K562 (cell line): ENCODE measurements at regions not wholly inside any gene's neighbourhood (a gene's known extent, or its start where the extent isn't known, plus 50 kb on each side); places are given as distances from the start of the nearest gene placed in this dataset.

ENCODE experiments used
- ATAC-seq: fragments of 200-7000 bp; cut with Tn5 transposase; 3 replicates; pipeline ENCODE4 v1.9.1; 2020; ENCODE audit warnings: moderate library complexity
- BruUV-seq: library from RNA; stranded (reverse); fragments of 400-500 nt; replicated peaks from 2 replicates; lab custom pipeline; 2021; lab: Mats Ljungman, UMichigan
- CTCF ChIA-PET: fragments of 300-600 bp; formaldehyde crosslinking; extraction: SDS; loops from one replicate; lab custom pipeline; 2021; ENCODE audit warnings: low intra/inter-chr PET ratio; lab: Yijun Ruan, JAX
- POLR2A ChIA-PET: fragments of 300-600, 350-650 bp; sonication (Branson Sonifier 250); formaldehyde crosslinking; extraction: SDS; loops from one replicate; lab custom pipeline; 2021; ENCODE audit warnings: antibody characterized with exemption, inconsistent platforms; lab: Yijun Ruan, JAX
- DNase-seq, 4 experiments: peaks; one replicate each; pipeline versions ENCODE4 v3.0.0 to v3.0.0-alpha.2; 2011 to 2018; ENCODE audit warnings: low spot score in 3 of 4, mixed read lengths in 3 of 4; ENCODE audit errors: extremely low read depth in 1 of 4
- FAIRE-seq: peaks from 2 replicates; lab custom pipeline; 2011; peaks lifted over from hg19 to GRCh38; lab: Jason Lieb, UNC
- H2AFZ ChIP-seq: 2 replicates; pipeline ENCODE4 v1.6.0; 2011; ENCODE audit warnings: low read depth, low read length, control low read depth, inconsistent platforms
- H3K27ac ChIP-seq: fragments of 200-600 bp; 3 replicates; pipeline ENCODE4 v1.8.0; 2011; ENCODE audit warnings: low read depth, mild to moderate bottlenecking, control low read depth, inconsistent platforms, low read length, moderate library complexity, mixed read lengths; ENCODE audit errors: extremely low read depth
- H3K27me3 ChIP-seq, 2 experiments: fragments of 300-600 bp in 1 of 2; 2 replicates in 1 of 2; 3 replicates in 1 of 2; pipeline versions ENCODE4 v1.6.0 to v1.8.0; 2011; ENCODE audit warnings: inconsistent platforms in 2 of 2, low read length in 2 of 2, mild to moderate bottlenecking in 1 of 2, mixed read lengths in 1 of 2, moderate library complexity in 1 of 2; ENCODE audit not compliant: control insufficient read depth in 2 of 2, insufficient read depth in 2 of 2
- H3K36me3 ChIP-seq: fragments of 300-600 bp; 3 replicates; pipeline ENCODE4 v1.8.0; 2011; ENCODE audit warnings: mild to moderate bottlenecking, low read length, inconsistent platforms; ENCODE audit not compliant: control insufficient read depth, insufficient read depth
- H3K4me1 ChIP-seq, 2 experiments: fragments of 200-600 bp in 1 of 2; replicated peaks in 1 of 2; 2 replicates in 1 of 2; 3 replicates in 1 of 2; pipeline versions ENCODE4 v1.5.1 to v1.8.0; 2011; ENCODE audit warnings: inconsistent platforms in 2 of 2, low read length in 2 of 2, mild to moderate bottlenecking in 1 of 2, mixed read lengths in 1 of 2, moderate library complexity in 1 of 2; ENCODE audit not compliant: control insufficient read depth in 2 of 2, insufficient read depth in 2 of 2
- H3K4me2 ChIP-seq: 2 replicates; pipeline ENCODE4 v1.6.1; 2011; ENCODE audit warnings: low read length, control low read depth, inconsistent platforms, mixed read lengths; ENCODE audit not compliant: insufficient read depth
- H3K4me3 ChIP-seq: fragments of 200-600 bp; sonication (generic), shearing (Covaris generic); 2 replicates; pipeline ENCODE4 v1.5.1; 2016; ENCODE audit warnings: control low read depth, inconsistent platforms
- H3K79me2 ChIP-seq: fragments of 200-600 bp; 3 replicates; pipeline ENCODE4 v1.8.0; 2011; ENCODE audit warnings: low read length, inconsistent platforms; ENCODE audit not compliant: control insufficient read depth, insufficient read depth
- H3K9ac ChIP-seq, 2 experiments: 2 replicates each; pipeline versions ENCODE4 v1.6.0 to v1.6.1; 2011; ENCODE audit warnings: low read depth in 2 of 2, low read length in 2 of 2, control low read depth in 1 of 2, inconsistent platforms in 1 of 2, mild to moderate bottlenecking in 1 of 2, mixed read lengths in 1 of 2; ENCODE audit not compliant: insufficient read depth in 1 of 2
- H3K9me1 ChIP-seq: one replicate; pipeline ENCODE4 v1.6.0; 2011; ENCODE audit warnings: inconsistent platforms, mild to moderate bottlenecking, low read length, moderate library complexity; ENCODE audit not compliant: control insufficient read depth, insufficient read depth
- H3K9me3 ChIP-seq: replicated peaks from 2 replicates; pipeline ENCODE4 v1.5.1; 2011; ENCODE audit warnings: low read depth, low read length, inconsistent platforms; ENCODE audit not compliant: control insufficient read depth, insufficient read depth
- H4K20me1 ChIP-seq: replicated peaks from 2 replicates; pipeline ENCODE4 v1.6.1; 2011; ENCODE audit warnings: low read length, inconsistent platforms, mixed read lengths; ENCODE audit not compliant: control insufficient read depth, insufficient read depth
- CEBPG ChIP-seq, 3 experiments: fragments of 200-800 bp in 1 of 3; sonication (Bioruptor generic) in 1 of 3; sonication (generic) in 1 of 3; formaldehyde crosslinking in 1 of 3; IDR thresholded peaks in 2 of 3; conservative IDR thresholded peaks in 1 of 3; 2 replicates each; pipeline versions ENCODE4 v1.6.1 to v1.8.0; 2016 to 2022; ENCODE audit warnings: missing compliant biosample characterization in 2 of 3, missing genetic modification characterization in 2 of 3, mild to moderate bottlenecking in 1 of 3, missing genetic modification reagents in 1 of 3
- ETS2 ChIP-seq: IDR thresholded peaks from 2 replicates; pipeline ENCODE4 v1.6.1; 2016; ENCODE audit warnings: borderline replicate concordance, missing genetic modification characterization, mild to moderate bottlenecking, moderate library complexity, missing compliant biosample characterization; ENCODE audit not compliant: poor library complexity, severe bottlenecking
- FOXP1 ChIP-seq: sonication (generic); formaldehyde crosslinking; IDR thresholded peaks from 2 replicates; pipeline ENCODE4 v1.8.0; 2022; ENCODE audit warnings: mild to moderate bottlenecking, missing genetic modification reagents
- HIVEP1 ChIP-seq: fragments of 250-450 bp; sonication (Bioruptor Pico); IDR thresholded peaks from 2 replicates; pipeline ENCODE4 v1.4.0; 2020; ENCODE audit warnings: mild to moderate bottlenecking
- SMARCA5 ChIP-seq: fragments of 450-650 bp; IDR thresholded peaks from 2 replicates; pipeline ENCODE4 v1.6.1; 2016
- ZBTB7A ChIP-seq: IDR thresholded peaks from 2 replicates; pipeline ENCODE4 v1.6.1; 2011; ENCODE audit warnings: low read depth, mild to moderate bottlenecking, low read length, moderate library complexity, borderline replicate concordance; ENCODE audit not compliant: control insufficient read depth
- ZC3H8 ChIP-seq: fragments of 450-650 bp; IDR thresholded peaks from 2 replicates; pipeline ENCODE4 v1.6.1; 2017
- ZNF146 ChIP-seq: IDR thresholded peaks from one replicate; pipeline ENCODE4 v1.6.1; 2018; ENCODE audit warnings: missing compliant biosample characterization; ENCODE audit not compliant: unreplicated experiment
- ZNF3 ChIP-seq: fragments of 250-450 bp; sonication (Bioruptor Pico); IDR thresholded peaks from 2 replicates; pipeline ENCODE4 v1.5.0; 2021; ENCODE audit warnings: mild to moderate bottlenecking, moderate library complexity
- whole genome bisulfite sequencing: fragments of 100-300 bp; shearing (Covaris generic); methylation state at CpG from one replicate; pipeline ENCODE4 v1.1.6; 2016; ENCODE audit warnings: low coverage, mixed read lengths; ENCODE audit not compliant: insufficient coverage; ENCODE audit errors: missing lambda C conversion rate; 5-methylcytosine and 5-hydroxymethylcytosine counted together
- in situ Hi-C: fragments of 300-500 bp; cut with MboI; formaldehyde crosslinking; loops from 4 replicates; pipeline ENCODE4 v1.15.0; 2018; ENCODE audit warnings: inconsistent platforms, mixed read lengths
- intact Hi-C: fragments of 100-400 bp; cut with micrococcal nuclease; formaldehyde crosslinking; loops from 2 replicates; pipeline ENCODE4 v1.14.2; 2022
- TF ChIP-seq, protein P1 (sequence below), 3 experiments: fragments of 200-800 bp in 1 of 3; fragments of 250-450 bp in 1 of 3; fragments of 450-650 bp in 1 of 3; sonication (Bioruptor Pico) in 1 of 3; sonication (Bioruptor generic) in 1 of 3; formaldehyde crosslinking in 1 of 3; IDR thresholded peaks; 2 replicates each; pipeline versions ENCODE4 v1.6.1 to v1.8.0; 2016 to 2022; ENCODE audit warnings: mild to moderate bottlenecking in 2 of 3, missing genetic modification characterization in 2 of 3, missing compliant biosample characterization in 1 of 3, moderate library complexity in 1 of 3
- TF ChIP-seq, protein P2 (sequence below): fragments of 450-650 bp; formaldehyde crosslinking; IDR thresholded peaks from 2 replicates; pipeline ENCODE4 v1.4.0; 2020; ENCODE audit warnings: mild to moderate bottlenecking, moderate library complexity
- TF ChIP-seq, protein P3 (sequence below), 2 experiments: IDR thresholded peaks; 2 replicates each; pipeline ENCODE4 v1.6.1; 2011; ENCODE audit warnings: borderline replicate concordance in 1 of 2, control low read depth in 1 of 2, low read depth in 1 of 2, low read length in 1 of 2, mild to moderate bottlenecking in 1 of 2, mixed read lengths in 1 of 2, moderate library complexity in 1 of 2; ENCODE audit not compliant: insufficient read depth in 1 of 2, insufficient read length in 1 of 2, poor library complexity in 1 of 2, severe bottlenecking in 1 of 2; ENCODE audit errors: extremely low read depth in 1 of 2

DNA sequence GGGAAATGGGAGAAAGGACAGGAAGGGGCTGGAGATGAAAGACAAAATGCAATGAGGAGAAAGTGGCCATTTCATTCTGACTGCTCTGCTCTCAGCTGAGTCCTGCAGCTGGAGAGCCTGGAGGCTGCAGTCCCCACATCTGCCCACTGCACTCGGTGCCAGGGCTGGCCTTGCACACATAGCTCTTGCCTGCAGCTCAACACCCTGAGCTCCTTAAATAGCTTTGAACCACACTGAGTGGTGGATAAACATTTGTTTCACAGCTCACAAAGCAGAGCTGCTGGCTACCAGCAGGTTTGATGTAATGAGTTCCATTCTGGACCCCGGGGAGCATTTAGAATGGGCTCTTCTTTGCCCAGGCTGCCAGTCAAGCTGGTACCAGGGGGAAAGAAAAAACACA is 426.1 kb upstream of the CADM1 start:
- H3K9me3 ChIP-seq: no peaks in the 10 kb centered on the region
- H3K27me3 ChIP-seq: no peaks in the 10 kb centered on the region
- no peak overlapping the region for H3K27ac ChIP-seq
- H3K4me1 ChIP-seq: no peaks in the 10 kb centered on the region
- intact Hi-C loops (no loop called here), in situ Hi-C loops (no loop called here)
- no peak overlapping the region for H2AFZ ChIP-seq
- H3K9me1 ChIP-seq: no peaks in the 10 kb centered on the region
- POLR2A ChIA-PET: no interaction called here
- TF ChIP-seq, protein P1, sequence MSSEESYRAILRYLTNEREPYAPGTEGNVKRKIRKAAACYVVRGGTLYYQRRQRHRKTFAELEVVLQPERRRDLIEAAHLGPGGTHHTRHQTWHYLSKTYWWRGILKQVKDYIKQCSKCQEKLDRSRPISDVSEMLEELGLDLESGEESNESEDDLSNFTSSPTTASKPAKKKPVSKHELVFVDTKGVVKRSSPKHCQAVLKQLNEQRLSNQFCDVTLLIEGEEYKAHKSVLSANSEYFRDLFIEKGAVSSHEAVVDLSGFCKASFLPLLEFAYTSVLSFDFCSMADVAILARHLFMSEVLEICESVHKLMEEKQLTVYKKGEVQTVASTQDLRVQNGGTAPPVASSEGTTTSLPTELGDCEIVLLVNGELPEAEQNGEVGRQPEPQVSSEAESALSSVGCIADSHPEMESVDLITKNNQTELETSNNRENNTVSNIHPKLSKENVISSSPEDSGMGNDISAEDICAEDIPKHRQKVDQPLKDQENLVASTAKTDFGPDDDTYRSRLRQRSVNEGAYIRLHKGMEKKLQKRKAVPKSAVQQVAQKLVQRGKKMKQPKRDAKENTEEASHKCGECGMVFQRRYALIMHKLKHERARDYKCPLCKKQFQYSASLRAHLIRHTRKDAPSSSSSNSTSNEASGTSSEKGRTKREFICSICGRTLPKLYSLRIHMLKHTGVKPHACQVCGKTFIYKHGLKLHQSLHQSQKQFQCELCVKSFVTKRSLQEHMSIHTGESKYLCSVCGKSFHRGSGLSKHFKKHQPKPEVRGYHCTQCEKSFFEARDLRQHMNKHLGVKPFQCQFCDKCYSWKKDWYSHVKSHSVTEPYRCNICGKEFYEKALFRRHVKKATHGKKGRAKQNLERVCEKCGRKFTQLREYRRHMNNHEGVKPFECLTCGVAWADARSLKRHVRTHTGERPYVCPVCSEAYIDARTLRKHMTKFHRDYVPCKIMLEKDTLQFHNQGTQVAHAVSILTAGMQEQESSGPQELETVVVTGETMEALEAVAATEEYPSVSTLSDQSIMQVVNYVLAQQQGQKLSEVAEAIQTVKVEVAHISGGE (CRISPR knock-in tag; IDR thresholded peaks at IDR 0.05): no peak
- no peak for TF ChIP-seq ZBTB7A
- no peak for TF ChIP-seq SMARCA5
- TF ChIP-seq ETS2 (tag): no peak
- TF ChIP-seq CEBPG (CRISPR knock-in tag; IDR thresholded peaks at IDR 0.05): no peak
- TF ChIP-seq CEBPG (tag; conservative IDR thresholded peaks at IDR 0.05 in 1 of 2, IDR thresholded peaks at IDR 0.05 in 1 of 2): no peak
- no peak for TF ChIP-seq ZNF3 (CRISPR knock-in tag)
- TF ChIP-seq, protein P2, sequence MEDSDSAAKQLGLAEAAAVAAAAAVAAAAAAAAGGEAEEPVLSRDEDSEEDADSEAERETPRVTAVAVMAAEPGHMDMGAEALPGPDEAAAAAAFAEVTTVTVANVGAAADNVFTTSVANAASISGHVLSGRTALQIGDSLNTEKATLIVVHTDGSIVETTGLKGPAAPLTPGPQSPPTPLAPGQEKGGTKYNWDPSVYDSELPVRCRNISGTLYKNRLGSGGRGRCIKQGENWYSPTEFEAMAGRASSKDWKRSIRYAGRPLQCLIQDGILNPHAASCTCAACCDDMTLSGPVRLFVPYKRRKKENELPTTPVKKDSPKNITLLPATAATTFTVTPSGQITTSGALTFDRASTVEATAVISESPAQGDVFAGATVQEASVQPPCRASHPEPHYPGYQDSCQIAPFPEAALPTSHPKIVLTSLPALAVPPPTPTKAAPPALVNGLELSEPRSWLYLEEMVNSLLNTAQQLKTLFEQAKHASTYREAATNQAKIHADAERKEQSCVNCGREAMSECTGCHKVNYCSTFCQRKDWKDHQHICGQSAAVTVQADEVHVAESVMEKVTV (CRISPR knock-in tag): no peak
- no peak for TF ChIP-seq HIVEP1
- TF ChIP-seq ZC3H8: no peak
- no peak for TF ChIP-seq ZNF146 (CRISPR knock-in tag)
- TF ChIP-seq FOXP1: no peak
- TF ChIP-seq, protein P3, sequence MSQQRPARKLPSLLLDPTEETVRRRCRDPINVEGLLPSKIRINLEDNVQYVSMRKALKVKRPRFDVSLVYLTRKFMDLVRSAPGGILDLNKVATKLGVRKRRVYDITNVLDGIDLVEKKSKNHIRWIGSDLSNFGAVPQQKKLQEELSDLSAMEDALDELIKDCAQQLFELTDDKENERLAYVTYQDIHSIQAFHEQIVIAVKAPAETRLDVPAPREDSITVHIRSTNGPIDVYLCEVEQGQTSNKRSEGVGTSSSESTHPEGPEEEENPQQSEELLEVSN (IDR thresholded peaks at IDR 0.05; ENCODE audit: borderline replicate concordance in 1 of 2, extremely low read depth in 1 of 2, insufficient read depth in 1 of 2, insufficient read length in 1 of 2, low read depth in 1 of 2, low read length in 1 of 2, poor library complexity in 1 of 2, severe bottlenecking in 1 of 2): no peak
- FAIRE-seq (no peak), DNase-seq (no peak), ATAC-seq (no peak)
- BruUV-seq: no TSS peak
- H3K4me2 ChIP-seq: no peak overlapping the region
- no peak overlapping the region for H3K9ac ChIP-seq
- no peaks in the 10 kb centered on the region for H3K79me2 ChIP-seq
- no peaks in the 10 kb centered on the region for H3K36me3 ChIP-seq
- H3K4me3 ChIP-seq: no peak overlapping the region
- no peaks in the 10 kb centered on the region for H4K20me1 ChIP-seq
- 4% methylated on average over 2 of the region's 2 CpGs for WGBS
- CTCF ChIA-PET: no interaction called here
